ENCODE measurements at regions not wholly inside any gene's neighbourhood (a gene's known extent, or its start where the extent isn't known, plus 50 kb on each side); places are given as distances from the start of the nearest gene placed in this dataset.

DNA sequence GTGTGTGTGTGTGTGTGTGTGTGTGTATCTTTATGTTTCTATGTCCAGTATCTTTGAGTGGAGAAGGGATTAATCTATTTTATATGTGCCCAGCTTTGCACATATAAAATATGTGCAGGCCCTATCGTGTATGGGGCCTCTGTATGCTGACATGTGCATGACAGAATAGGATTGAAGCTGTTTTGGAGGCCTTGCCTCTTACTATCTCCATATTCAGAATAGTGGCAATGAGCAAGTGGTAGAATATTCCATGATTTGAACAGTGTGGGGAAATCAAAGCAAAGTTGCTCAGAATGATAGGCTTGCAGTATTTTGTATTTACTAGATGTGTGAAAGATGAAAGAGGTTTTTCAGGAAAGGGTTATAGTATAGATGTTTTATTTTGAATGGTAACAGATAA lies 480.8 kb downstream of the XIRP2 start:
- no peaks in the 10 kb centered on the region for H3K36me3 ChIP-seq (ENCODE audit: control insufficient read depth, insufficient read depth, low read length)
- no peak overlapping the region for H3K27ac Mint-ChIP-seq
- H3K27me3 ChIP-seq (ENCODE audit: control insufficient read depth, insufficient read depth, low read length), result no peaks in the 10 kb centered on the region
- H3K36me3 Mint-ChIP-seq, result no peaks in the 10 kb centered on the region
- no peaks in the 10 kb centered on the region for H3K4me1 Mint-ChIP-seq
- ATAC-seq (no peak), DNase-seq (no peak)
- 22% methylated on average over 1 of the region's 1 CpG for WGBS (ENCODE audit: insufficient coverage)
- H3K4me3 Mint-ChIP-seq, result no peak overlapping the region
- no peak for TF ChIP-seq CTCF (IDR thresholded peaks at IDR 0.05)
- H3K9me3 Mint-ChIP-seq, result peaks cover 2 to 10% of the 10 kb centered on the region in 2 donors
- no peak overlapping the region for H3K27ac ChIP-seq (ENCODE audit: low read length)
- no peaks in the 10 kb centered on the region for H3K4me1 ChIP-seq (ENCODE audit: control insufficient read depth, insufficient read depth, low read length)
- no peak overlapping the region for H3K4me3 ChIP-seq (ENCODE audit: low read length)
- H3K27me3 Mint-ChIP-seq (ENCODE audit: low read depth in 2 of 2), result no peaks in the 10 kb centered on the region
- intact Hi-C loops (cut with micrococcal nuclease), result no loop called here
- H3K9me3 ChIP-seq (ENCODE audit: control insufficient read depth, insufficient read depth, low read length), result no peaks in the 10 kb centered on the region

DNA sequence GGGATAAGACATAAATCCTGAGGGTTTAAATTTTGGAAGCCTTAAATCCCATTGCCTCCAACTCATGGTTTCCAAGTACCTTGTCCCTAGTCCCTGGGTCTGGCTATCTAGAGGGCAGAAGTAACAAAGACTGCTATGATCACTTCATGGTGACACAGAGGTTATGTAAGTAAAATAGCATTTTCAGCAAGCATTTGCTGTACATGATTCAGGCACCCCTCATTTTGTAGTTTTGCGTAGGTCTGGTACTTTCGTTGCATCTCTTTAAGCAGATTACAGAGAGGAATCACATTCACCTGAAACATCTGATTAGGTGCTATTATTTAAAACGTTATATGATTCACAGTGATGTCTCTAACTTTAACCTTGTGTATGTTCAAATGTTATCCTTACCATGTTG lies 480.1 kb downstream of the XIRP2 start:
- no peak overlapping the region for H3K27ac Mint-ChIP-seq
- H3K9me3 ChIP-seq (ENCODE audit: control insufficient read depth, insufficient read depth, low read length), result no peaks in the 10 kb centered on the region
- H3K9me3 Mint-ChIP-seq, result peaks cover 5 to 11% of the 10 kb centered on the region in 2 donors
- no peak overlapping the region for H3K27ac ChIP-seq (ENCODE audit: low read length)
- H3K27me3 ChIP-seq (ENCODE audit: control insufficient read depth, insufficient read depth, low read length), result no peaks in the 10 kb centered on the region
- DNase-seq (no peak), ATAC-seq (no peak)
- H3K4me1 Mint-ChIP-seq, result no peaks in the 10 kb centered on the region
- no peak overlapping the region for H3K4me3 Mint-ChIP-seq
- no peaks in the 10 kb centered on the region for H3K27me3 Mint-ChIP-seq (ENCODE audit: low read depth in 2 of 2)
- no peaks in the 10 kb centered on the region for H3K4me1 ChIP-seq (ENCODE audit: control insufficient read depth, insufficient read depth, low read length)
- intact Hi-C loops (cut with micrococcal nuclease), result no loop called here
- no peaks in the 10 kb centered on the region for H3K36me3 Mint-ChIP-seq
- no peak for TF ChIP-seq CTCF (IDR thresholded peaks at IDR 0.05)
- H3K36me3 ChIP-seq (ENCODE audit: control insufficient read depth, insufficient read depth, low read length), result no peaks in the 10 kb centered on the region
- no peak overlapping the region for H3K4me3 ChIP-seq (ENCODE audit: low read length)
- WGBS (ENCODE audit: insufficient coverage), result 91% methylated on average over 2 of the region's 3 CpGs

DNA sequence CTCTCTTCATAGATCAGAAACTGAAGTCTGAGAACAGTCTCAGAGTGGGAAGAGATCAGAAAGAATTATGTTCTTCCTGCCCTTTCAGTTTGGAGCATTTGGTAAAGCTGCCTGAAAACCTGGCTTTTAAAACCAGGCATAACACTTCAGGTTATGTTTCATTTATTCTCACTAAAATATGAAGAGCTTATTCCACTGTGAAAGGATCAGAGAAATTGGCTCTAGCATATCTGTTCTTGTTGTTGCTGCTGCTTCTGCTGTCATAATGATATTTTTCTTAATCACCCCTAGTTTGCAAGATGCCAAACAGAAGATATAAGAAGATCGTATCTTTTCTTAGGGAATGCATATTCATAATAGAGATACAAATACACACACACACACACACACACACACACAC lies 476.9 kb downstream of the XIRP2 start:
- Histone ChIP-seq H3K4me1 (ENCODE audit: control insufficient read depth, insufficient read depth, low read length) (no peaks in the 10 kb centered on the region), H3K4me3 (ENCODE audit: low read length) (no peak overlapping the region), H3K27me3 (ENCODE audit: control insufficient read depth, insufficient read depth, low read length) (no peaks in the 10 kb centered on the region), H3K27ac (ENCODE audit: low read length) (no peak overlapping the region), H3K9me3 (ENCODE audit: control insufficient read depth, insufficient read depth, low read length) (no peaks in the 10 kb centered on the region), H3K36me3 (ENCODE audit: control insufficient read depth, insufficient read depth, low read length) (no peaks in the 10 kb centered on the region)
- 83% methylated on average over 1 of the region's 1 CpG for WGBS (ENCODE audit: insufficient coverage)
- Mint-ChIP-seq H3K4me1 (no peaks in the 10 kb centered on the region), H3K27me3 (ENCODE audit: low read depth in 2 of 2) (no peaks in the 10 kb centered on the region), H3K27ac (no peak overlapping the region), H3K4me3 (no peak overlapping the region), H3K36me3 (no peaks in the 10 kb centered on the region), H3K9me3 (peaks cover 12 to 16% of the 10 kb centered on the region in 2 donors)
- ATAC-seq (no peak), DNase-seq (no peak)
- intact Hi-C loops (cut with micrococcal nuclease), result no loop called here
- no peak for TF ChIP-seq CTCF (IDR thresholded peaks at IDR 0.05)

DNA sequence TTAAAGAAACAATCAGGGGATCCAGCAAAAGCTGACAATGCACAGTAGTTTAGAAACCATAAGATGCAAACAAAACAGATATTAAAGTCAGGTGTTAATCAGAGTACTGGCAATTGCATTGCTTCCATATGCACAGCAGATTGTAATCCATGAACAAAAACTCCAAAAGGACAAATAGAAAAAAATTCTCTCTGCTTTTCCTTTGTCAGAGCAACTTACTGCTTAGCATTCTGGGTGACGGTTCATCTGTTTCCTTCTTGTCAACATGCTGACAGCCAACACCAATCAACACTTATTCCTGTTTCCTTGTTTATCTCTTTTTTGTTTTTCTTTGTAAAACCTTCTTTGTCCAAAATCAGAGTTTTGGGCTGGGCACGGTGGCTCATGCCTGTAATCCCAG lies 473.1 kb downstream of the XIRP2 start:
- H3K4me3 Mint-ChIP-seq, result no peak overlapping the region
- Histone ChIP-seq H3K4me3 (ENCODE audit: low read length) (no peak overlapping the region), H3K4me1 (ENCODE audit: control insufficient read depth, insufficient read depth, low read length) (no peaks in the 10 kb centered on the region), H3K27me3 (ENCODE audit: control insufficient read depth, insufficient read depth, low read length) (no peaks in the 10 kb centered on the region), H3K9me3 (ENCODE audit: control insufficient read depth, insufficient read depth, low read length) (no peaks in the 10 kb centered on the region), H3K36me3 (ENCODE audit: control insufficient read depth, insufficient read depth, low read length) (no peaks in the 10 kb centered on the region), H3K27ac (ENCODE audit: low read length) (no peak overlapping the region)
- WGBS (ENCODE audit: insufficient coverage), result 32% methylated on average over 2 of the region's 2 CpGs
- H3K27me3 Mint-ChIP-seq (ENCODE audit: low read depth in 2 of 2), result no peaks in the 10 kb centered on the region
- H3K4me1 Mint-ChIP-seq, result no peaks in the 10 kb centered on the region
- no peak for ATAC-seq
- no peak for TF ChIP-seq CTCF (IDR thresholded peaks at IDR 0.05)
- no peak overlapping the region for H3K27ac Mint-ChIP-seq
- intact Hi-C loops (cut with micrococcal nuclease), result no loop called here
- H3K9me3 Mint-ChIP-seq, result peaks cover 9 to 10% of the 10 kb centered on the region in 2 donors
- DNase-seq, result no peak
- H3K36me3 Mint-ChIP-seq, result no peaks in the 10 kb centered on the region
